HG02571 (cell line): ENCODE measurements at regions not wholly inside any gene's neighbourhood (a gene's known extent, or its start where the extent isn't known, plus 50 kb on each side); places are given as distances from the start of the nearest gene placed in this dataset.
A peak's percentile ranks its signal among the peaks of the same experiment; 100 is the strongest.

ENCODE experiments used
- ATAC-seq: cut with Tn5 transposase; IDR thresholded peaks from one replicate; pipeline ENCODE4 v1.9.1; 2021; ENCODE audit warnings: mild to moderate bottlenecking, moderate library complexity; ENCODE audit not compliant: unreplicated experiment

- no peak for ATAC-seq
These were observed 55.5 kb upstream of the SLC8A1 start for GRCh38 chr2:40507432-40507831.

GRCh38 chr2:40510304-40510703 lies 58.4 kb upstream of the SLC8A1 start:
- no peak for ATAC-seq

- ATAC-seq: no peak
These were observed 59.8 kb upstream of the SLC8A1 start for GRCh38 chr2:40511661-40512213.

- ATAC-seq: no peak
These were observed 60.4 kb upstream of the SLC8A1 start for GRCh38 chr2:40512256-40512655.

GRCh38 chr2:40513201-40513600 lies 61.3 kb upstream of the SLC8A1 start:
- ATAC-seq: no peak

- no peak for ATAC-seq
These were observed 64.7 kb upstream of the SLC8A1 start for GRCh38 chr2:40516604-40517003.

- no peak for ATAC-seq
These were observed 76.7 kb upstream of the SLC8A1 start for GRCh38 chr2:40528564-40528963.

- no peak for ATAC-seq
These were observed 79.5 kb upstream of the SLC8A1 start for GRCh38 chr2:40531359-40531758.

GRCh38 chr2:40534528-40534927 lies 82.6 kb upstream of the SLC8A1 start:
- no peak for ATAC-seq

GRCh38 chr2:40535972-40536371 lies 84.1 kb upstream of the SLC8A1 start:
- no peak for ATAC-seq

- ATAC-seq: no peak
These were observed 88.1 kb upstream of the SLC8A1 start for GRCh38 chr2:40540026-40540425.

- ATAC-seq: no peak
These were observed 91.5 kb upstream of the SLC8A1 start for GRCh38 chr2:40543381-40543780.

GRCh38 chr2:40544072-40544471 lies 92.2 kb upstream of the SLC8A1 start:
- ATAC-seq: no peak

GRCh38 chr2:40545645-40546044 lies 93.8 kb upstream of the SLC8A1 start:
- ATAC-seq: no peak

GRCh38 chr2:40546439-40547191 lies 94.7 kb upstream of the SLC8A1 start:
- no peak for ATAC-seq

- no peak for ATAC-seq
These were observed 96.6 kb upstream of the SLC8A1 start for GRCh38 chr2:40548521-40548920.

GRCh38 chr2:40550085-40550484 lies 98.2 kb upstream of the SLC8A1 start:
- no peak for ATAC-seq

- no peak for ATAC-seq
These were observed 99.2 kb upstream of the SLC8A1 start for GRCh38 chr2:40551081-40551480.

- ATAC-seq: peak; percentile 89
These were observed 102.9 kb upstream of the SLC8A1 start for GRCh38 chr2:40554665-40555294.

GRCh38 chr2:40556293-40556692 lies 104.4 kb upstream of the SLC8A1 start:
- no peak for ATAC-seq

GRCh38 chr2:40556739-40557138 lies 104.8 kb upstream of the SLC8A1 start:
- no peak for ATAC-seq

GRCh38 chr2:40558761-40559160 lies 106.9 kb upstream of the SLC8A1 start:
- ATAC-seq: no peak
